Liver (tissue), 8 donors: ENCODE measurements at regions not wholly inside any gene's neighbourhood (a gene's known extent, or its start where the extent isn't known, plus 50 kb on each side); places are given as distances from the start of the nearest gene placed in this dataset.

ENCODE experiments used
- DNase-seq: peaks from one replicate; pipeline ENCODE4 v3.0.0-alpha.2; 2017; ENCODE audit warnings: low spot score
- H3K27ac ChIP-seq, 2 donors: one replicate each; pipeline ENCODE4 v1.7.0; 2013; ENCODE audit warnings: inconsistent platforms in 2 of 2, low read length in 2 of 2, control low read depth in 1 of 2, low read depth in 1 of 2, mild to moderate bottlenecking in 1 of 2
- H3K27me3 ChIP-seq, 4 donors: one replicate each; pipeline versions ENCODE4 v1.6.1 to v1.7.0; 2013; ENCODE audit warnings: low read length in 3 of 4, inconsistent platforms in 1 of 4, mild to moderate bottlenecking in 1 of 4, moderate library complexity in 1 of 4; ENCODE audit not compliant: control insufficient read depth in 4 of 4, insufficient read depth in 4 of 4
- H3K36me3 ChIP-seq, 4 donors: one replicate each; pipeline versions ENCODE4 v1.6.1 to v1.7.0; 2013; ENCODE audit warnings: low read length in 3 of 4, mild to moderate bottlenecking in 3 of 4, low read depth in 1 of 4, moderate library complexity in 1 of 4; ENCODE audit not compliant: control insufficient read depth in 4 of 4, insufficient read depth in 3 of 4
- H3K4me1 ChIP-seq, 4 donors: one replicate each; pipeline versions ENCODE4 v1.6.1 to v1.7.0; 2013; ENCODE audit warnings: low read length in 3 of 4, mild to moderate bottlenecking in 3 of 4, moderate library complexity in 1 of 4; ENCODE audit not compliant: control insufficient read depth in 4 of 4, insufficient read depth in 4 of 4
- H3K4me3 ChIP-seq, 3 donors: one replicate each; pipeline versions ENCODE4 v1.6.1 to v1.7.0; 2013; ENCODE audit warnings: low read length in 3 of 3, control low read depth in 1 of 3, low read depth in 1 of 3, mild to moderate bottlenecking in 1 of 3
- H3K9ac ChIP-seq, 2 donors: one replicate each; pipeline ENCODE4 v1.7.0; 2013; ENCODE audit warnings: low read length in 2 of 2, mild to moderate bottlenecking in 2 of 2, moderate library complexity in 2 of 2, control low read depth in 1 of 2, low read depth in 1 of 2
- H3K9me3 ChIP-seq, 4 donors: one replicate each; pipeline versions ENCODE4 v1.6.1 to v1.7.0; 2013; ENCODE audit warnings: low read length in 3 of 4; ENCODE audit not compliant: control insufficient read depth in 4 of 4
- ATF3 ChIP-seq: IDR thresholded peaks from 2 replicates; pipeline ENCODE4 v1.6.1; 2016; ENCODE audit warnings: antibody characterized with exemption
- CTCF ChIP-seq: fragments of 150-350 bp; IDR thresholded peaks from 2 replicates; pipeline ENCODE4 v1.5.1; 2017; ENCODE audit warnings: improper control_type of control experiment, low read depth, low read length; ENCODE audit not compliant: missing input control
- EGR1 ChIP-seq, 2 donors: IDR thresholded peaks; 2 replicates each; pipeline ENCODE4 v1.6.1; 2016 to 2018; ENCODE audit warnings: antibody characterized with exemption in 2 of 2, low read depth in 2 of 2
- FOXA1 ChIP-seq: IDR thresholded peaks from 2 replicates; pipeline ENCODE4 v1.6.1; 2016; ENCODE audit warnings: antibody characterized with exemption
- FOXA2 ChIP-seq: IDR thresholded peaks from 2 replicates; pipeline ENCODE4 v1.6.1; 2016; ENCODE audit warnings: antibody characterized with exemption
- GABPA ChIP-seq, 2 donors: IDR thresholded peaks in 1 of 2; conservative IDR thresholded peaks in 1 of 2; 2 replicates each; pipeline ENCODE4 v1.6.1; 2016; ENCODE audit warnings: antibody characterized with exemption in 2 of 2, mild to moderate bottlenecking in 1 of 2, moderate library complexity in 1 of 2
- HNF4A ChIP-seq, 2 donors: conservative IDR thresholded peaks; 2 replicates each; pipeline ENCODE4 v1.6.1; 2016; ENCODE audit warnings: antibody characterized with exemption in 2 of 2, mild to moderate bottlenecking in 2 of 2
- HNF4G ChIP-seq: IDR thresholded peaks from 2 replicates; pipeline ENCODE4 v1.6.1; 2016; ENCODE audit warnings: antibody characterized with exemption
- JUND ChIP-seq, 2 donors: IDR thresholded peaks; 2 replicates each; pipeline ENCODE4 v1.6.1; 2016; ENCODE audit warnings: antibody characterized with exemption in 2 of 2
- NR2F2 ChIP-seq: IDR thresholded peaks from 2 replicates; pipeline ENCODE4 v1.6.1; 2016; ENCODE audit warnings: antibody characterized with exemption
- RAD21 ChIP-seq, 2 donors: IDR thresholded peaks; 2 replicates each; pipeline ENCODE4 v1.6.1; 2016; ENCODE audit warnings: antibody characterized with exemption in 2 of 2, mild to moderate bottlenecking in 2 of 2
- RXRA ChIP-seq, 2 donors: IDR thresholded peaks; 2 replicates each; pipeline ENCODE4 v1.6.1; 2017 to 2018; ENCODE audit warnings: antibody characterized with exemption in 2 of 2, mild to moderate bottlenecking in 1 of 2
- SP1 ChIP-seq: IDR thresholded peaks from 2 replicates; pipeline ENCODE4 v1.6.1; 2018; ENCODE audit warnings: antibody characterized with exemption, mild to moderate bottlenecking
- TAF1 ChIP-seq: conservative IDR thresholded peaks from 2 replicates; pipeline ENCODE4 v1.6.1; 2016; ENCODE audit warnings: antibody characterized with exemption, mild to moderate bottlenecking
- YY1 ChIP-seq: IDR thresholded peaks from 2 replicates; pipeline ENCODE4 v1.6.1; 2016; ENCODE audit warnings: antibody characterized with exemption, mild to moderate bottlenecking
- ZBTB33 ChIP-seq: IDR thresholded peaks from 2 replicates; pipeline ENCODE4 v1.6.1; 2016; ENCODE audit warnings: antibody characterized with exemption
- WGBS: extraction: QIAGEN DNeasy Blood & Tissue Kit; methylation state at CpG from one replicate; pipeline ENCODE4 v1.1.7; 2013; 5-methylcytosine and 5-hydroxymethylcytosine counted together
- TF ChIP-seq, protein P1 (sequence below): IDR thresholded peaks from 2 replicates; pipeline ENCODE4 v1.6.1; 2016; ENCODE audit warnings: antibody characterized with exemption, mild to moderate bottlenecking
- donor health status: healthy.
- donor health status: healthy.
- donor health status: healthy.
- donor health status: healthy.
- donor health status: healthy.

- Histone ChIP-seq H3K36me3 (no peaks in the 10 kb centered on the region), H3K4me1 (no peaks in the 10 kb centered on the region), H3K9ac (no peak overlapping the region), H3K9me3 (no peaks in the 10 kb centered on the region), H3K27me3 (peaks cover 0 to 3% (median 0%) of the 10 kb centered on the region in 4 donors), H3K4me3 (no peak overlapping the region), H3K27ac (no peak overlapping the region)
- no peak for DNase-seq
- 73% methylated on average over 3 of the region's 3 CpGs for WGBS
- TF ChIP-seq FOXA1 (no peak), EGR1 (IDR thresholded peaks at IDR 0.05; ENCODE audit: low read depth in 2 of 2) (no peak), GABPA (IDR thresholded peaks at IDR 0.05 in 1 of 2, conservative IDR thresholded peaks at IDR 0.05 in 1 of 2) (no peak), YY1 (no peak), FOXA2 (no peak), NR2F2 (no peak), HNF4G (no peak), RAD21 (IDR thresholded peaks at IDR 0.05) (no peak), HNF4A (conservative IDR thresholded peaks at IDR 0.05) (no peak), SP1 (no peak), ATF3 (no peak), TAF1 (no peak), RXRA (IDR thresholded peaks at IDR 0.05) (no peak), JUND (IDR thresholded peaks at IDR 0.05) (no peak), CTCF (no peak)
- TF ChIP-seq, protein P1, sequence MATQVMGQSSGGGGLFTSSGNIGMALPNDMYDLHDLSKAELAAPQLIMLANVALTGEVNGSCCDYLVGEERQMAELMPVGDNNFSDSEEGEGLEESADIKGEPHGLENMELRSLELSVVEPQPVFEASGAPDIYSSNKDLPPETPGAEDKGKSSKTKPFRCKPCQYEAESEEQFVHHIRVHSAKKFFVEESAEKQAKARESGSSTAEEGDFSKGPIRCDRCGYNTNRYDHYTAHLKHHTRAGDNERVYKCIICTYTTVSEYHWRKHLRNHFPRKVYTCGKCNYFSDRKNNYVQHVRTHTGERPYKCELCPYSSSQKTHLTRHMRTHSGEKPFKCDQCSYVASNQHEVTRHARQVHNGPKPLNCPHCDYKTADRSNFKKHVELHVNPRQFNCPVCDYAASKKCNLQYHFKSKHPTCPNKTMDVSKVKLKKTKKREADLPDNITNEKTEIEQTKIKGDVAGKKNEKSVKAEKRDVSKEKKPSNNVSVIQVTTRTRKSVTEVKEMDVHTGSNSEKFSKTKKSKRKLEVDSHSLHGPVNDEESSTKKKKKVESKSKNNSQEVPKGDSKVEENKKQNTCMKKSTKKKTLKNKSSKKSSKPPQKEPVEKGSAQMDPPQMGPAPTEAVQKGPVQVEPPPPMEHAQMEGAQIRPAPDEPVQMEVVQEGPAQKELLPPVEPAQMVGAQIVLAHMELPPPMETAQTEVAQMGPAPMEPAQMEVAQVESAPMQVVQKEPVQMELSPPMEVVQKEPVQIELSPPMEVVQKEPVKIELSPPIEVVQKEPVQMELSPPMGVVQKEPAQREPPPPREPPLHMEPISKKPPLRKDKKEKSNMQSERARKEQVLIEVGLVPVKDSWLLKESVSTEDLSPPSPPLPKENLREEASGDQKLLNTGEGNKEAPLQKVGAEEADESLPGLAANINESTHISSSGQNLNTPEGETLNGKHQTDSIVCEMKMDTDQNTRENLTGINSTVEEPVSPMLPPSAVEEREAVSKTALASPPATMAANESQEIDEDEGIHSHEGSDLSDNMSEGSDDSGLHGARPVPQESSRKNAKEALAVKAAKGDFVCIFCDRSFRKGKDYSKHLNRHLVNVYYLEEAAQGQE, result no peak
Observed at GRCh38 chr2:220555961-220556630, 928.7 kb downstream of the SLC4A3 start.

- H3K9me3 ChIP-seq, result no peaks in the 10 kb centered on the region
- H3K36me3 ChIP-seq, result no peaks in the 10 kb centered on the region
- TF ChIP-seq FOXA2 (no peak), HNF4A (conservative IDR thresholded peaks at IDR 0.05) (no peak), RXRA (IDR thresholded peaks at IDR 0.05) (no peak), JUND (IDR thresholded peaks at IDR 0.05) (no peak), ZBTB33 (no peak), FOXA1 (no peak)
- H3K9ac ChIP-seq, result no peak overlapping the region
- H3K4me1 ChIP-seq, result no peaks in the 10 kb centered on the region
- no peak for DNase-seq
- no peak overlapping the region for H3K4me3 ChIP-seq
- WGBS, result 59% methylated on average over 1 of the region's 1 CpG
- H3K27me3 ChIP-seq, result peaks cover 0 to 3% (median 0%) of the 10 kb centered on the region in 4 donors
- H3K27ac ChIP-seq, result no peak overlapping the region
Observed at GRCh38 chr2:220556658-220557057, 929.2 kb downstream of the SLC4A3 start.
